ENCODE measurements at regions not wholly inside any gene's neighbourhood (a gene's known extent, or its start where the extent isn't known, plus 50 kb on each side); places are given as distances from the start of the nearest gene placed in this dataset.

DNA sequence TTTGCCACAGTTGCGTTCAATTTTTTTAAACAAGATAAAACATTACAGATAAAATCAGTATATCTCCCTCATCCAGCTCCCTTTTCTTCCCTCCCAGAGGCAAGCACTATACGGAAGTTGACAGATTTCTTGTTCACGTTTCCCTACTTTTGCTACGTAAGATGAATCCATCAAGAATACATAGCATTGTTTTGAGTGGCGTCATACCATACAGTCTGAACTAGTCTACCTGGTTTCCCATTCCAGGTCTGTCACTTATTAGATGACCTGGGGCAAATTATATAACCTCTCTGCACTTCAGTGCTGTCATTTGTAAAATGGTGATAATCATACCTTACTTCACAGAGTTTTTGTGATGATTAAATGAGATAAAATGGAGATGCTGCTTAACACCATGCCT lies 184.3 kb upstream of the SOX4 start:
- Histone ChIP-seq H3K4me3 (ENCODE audit: low read length in 3 of 3) (no peak overlapping the region), H3K36me3 (ENCODE audit: control insufficient read depth in 2 of 3, insufficient read depth in 3 of 3, low read length in 3 of 3) (no peaks in the 10 kb centered on the region), H3K4me1 (ENCODE audit: control insufficient read depth in 2 of 3, insufficient read depth in 2 of 3, low read depth in 1 of 3, low read length in 3 of 3) (no peaks in the 10 kb centered on the region), H3K27me3 (ENCODE audit: control insufficient read depth, insufficient read depth, low read length) (no peaks in the 10 kb centered on the region), H3K27ac (ENCODE audit: low read depth in 2 of 2, low read length in 2 of 2) (no peak overlapping the region), H3K9ac (ENCODE audit: low read length in 3 of 3) (no peak overlapping the region), H3K9me3 (ENCODE audit: control insufficient read depth in 2 of 3, insufficient read depth in 1 of 3, low read length in 3 of 3) (peaks cover 0 to 3% (median 0%) of the 10 kb centered on the region in 3 donors)
- intact Hi-C loops (cut with DNase I), result no loop called here
- TF ChIP-seq CTCF (IDR thresholded peaks at IDR 0.05; ENCODE audit: borderline replicate concordance, extremely low read depth, insufficient read depth), result no peak
- DNase-seq (no peak), FAIRE-seq (no peak)

- Histone ChIP-seq H3K36me3 (ENCODE audit: control insufficient read depth in 2 of 3, insufficient read depth in 3 of 3, low read length in 3 of 3) (no peaks in the 10 kb centered on the region), H3K27me3 (ENCODE audit: control insufficient read depth, insufficient read depth, low read length) (no peaks in the 10 kb centered on the region), H3K4me3 (ENCODE audit: low read length in 3 of 3) (no peak overlapping the region), H3K4me1 (ENCODE audit: control insufficient read depth in 2 of 3, insufficient read depth in 2 of 3, low read depth in 1 of 3, low read length in 3 of 3) (no peaks in the 10 kb centered on the region), H3K27ac (ENCODE audit: low read depth in 2 of 2, low read length in 2 of 2) (no peak overlapping the region), H3K9ac (ENCODE audit: low read length in 3 of 3) (no peak overlapping the region), H3K9me3 (ENCODE audit: control insufficient read depth in 2 of 3, insufficient read depth in 1 of 3, low read length in 3 of 3) (peaks cover 0 to 3% (median 0%) of the 10 kb centered on the region in 3 donors)
- FAIRE-seq (no peak), DNase-seq (peak in 1 of 5 donors; percentile 10)
- intact Hi-C loops (cut with DNase I), result no loop called here
- no peak for TF ChIP-seq CTCF (IDR thresholded peaks at IDR 0.05; ENCODE audit: borderline replicate concordance, extremely low read depth, insufficient read depth)
These were observed 180.1 kb upstream of the SOX4 start for GRCh38 chr6:21413428-21413827.

DNA sequence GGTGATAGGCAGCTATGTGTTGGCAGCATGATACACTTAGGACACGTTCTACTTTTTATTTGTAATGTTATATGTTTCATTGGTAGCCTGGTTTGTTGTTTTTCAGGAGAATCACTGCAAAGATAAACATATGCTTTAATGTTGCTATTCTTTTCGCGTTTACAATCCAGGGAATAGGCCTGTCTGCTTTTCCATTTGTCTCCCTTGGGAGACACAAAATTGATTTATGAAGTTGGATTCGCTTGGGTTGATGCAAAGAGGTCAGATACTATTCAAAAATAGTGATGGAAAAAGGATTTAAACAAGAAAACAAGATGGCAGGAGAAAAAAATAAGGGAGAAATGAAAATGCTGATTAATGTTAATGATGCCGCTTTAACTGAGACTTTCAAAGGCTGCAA lies 179.5 kb upstream of the SOX4 start:
- Histone ChIP-seq H3K9me3 (ENCODE audit: control insufficient read depth in 2 of 3, insufficient read depth in 1 of 3, low read length in 3 of 3) (peaks cover 0 to 3% (median 0%) of the 10 kb centered on the region in 3 donors), H3K36me3 (ENCODE audit: control insufficient read depth in 2 of 3, insufficient read depth in 3 of 3, low read length in 3 of 3) (no peaks in the 10 kb centered on the region), H3K9ac (ENCODE audit: low read length in 3 of 3) (no peak overlapping the region), H3K27ac (ENCODE audit: low read depth in 2 of 2, low read length in 2 of 2) (no peak overlapping the region), H3K4me1 (ENCODE audit: control insufficient read depth in 2 of 3, insufficient read depth in 2 of 3, low read depth in 1 of 3, low read length in 3 of 3) (no peaks in the 10 kb centered on the region), H3K4me3 (ENCODE audit: low read length in 3 of 3) (no peak overlapping the region), H3K27me3 (ENCODE audit: control insufficient read depth, insufficient read depth, low read length) (no peaks in the 10 kb centered on the region)
- TF ChIP-seq CTCF (IDR thresholded peaks at IDR 0.05; ENCODE audit: borderline replicate concordance, extremely low read depth, insufficient read depth), result no peak
- FAIRE-seq, result no peak
- DNase-seq, result peak in 2 of 5 donors; percentile 39 to 40
- intact Hi-C loops (cut with DNase I), result no loop called here

Data from kidney (tissue), 13 donors.